HL-60 (cell line): ENCODE measurements at regions not wholly inside any gene's neighbourhood (a gene's known extent, or its start where the extent isn't known, plus 50 kb on each side); places are given as distances from the start of the nearest gene placed in this dataset.

Experiments
- DNase-seq, 2 experiments: peaks; one replicate each; pipeline ENCODE4 v3.0.0-alpha.2; 2010 to 2020; ENCODE audit warnings: low read depth in 1 of 2, low spot score in 1 of 2
- H3K27ac ChIP-seq: fragments of 250-450 bp; sonication (Bioruptor Pico); replicated peaks from 2 replicates; pipeline ENCODE4 v1.5.1; 2020; ENCODE audit warnings: mild to moderate bottlenecking, moderate library complexity
- H3K27me3 ChIP-seq: fragments of 250-450 bp; sonication (Bioruptor Pico); 2 replicates; pipeline ENCODE4 v1.5.1; 2021; ENCODE audit warnings: mild to moderate bottlenecking, moderate library complexity; ENCODE audit not compliant: insufficient read depth, poor library complexity, severe bottlenecking
- H3K4me3 ChIP-seq: replicated peaks from 2 replicates; pipeline ENCODE4 v1.5.1; 2011; ENCODE audit warnings: mild to moderate bottlenecking, control low read depth, low read length; ENCODE audit not compliant: insufficient read depth
- CTCF ChIP-seq: IDR thresholded peaks from one replicate; pipeline ENCODE4 v1.5.1; 2011; ENCODE audit warnings: low read length, control low read depth, inconsistent platforms; ENCODE audit not compliant: insufficient read depth
- GABPA ChIP-seq: IDR thresholded peaks from 2 replicates; pipeline ENCODE4 v1.6.1; 2012; ENCODE audit warnings: low read depth
- POLR2AphosphoS5 ChIP-seq: IDR thresholded peaks from 2 replicates; pipeline ENCODE4 v1.6.1; 2012; ENCODE audit warnings: low read depth
- REST ChIP-seq: IDR thresholded peaks from 2 replicates; pipeline ENCODE4 v1.6.1; 2012; ENCODE audit warnings: low read depth; ENCODE audit not compliant: insufficient replicate concordance
- SPI1 ChIP-seq: IDR thresholded peaks from 2 replicates; pipeline ENCODE4 v1.6.1; 2012; ENCODE audit warnings: low read depth, mild to moderate bottlenecking, borderline replicate concordance

DNA sequence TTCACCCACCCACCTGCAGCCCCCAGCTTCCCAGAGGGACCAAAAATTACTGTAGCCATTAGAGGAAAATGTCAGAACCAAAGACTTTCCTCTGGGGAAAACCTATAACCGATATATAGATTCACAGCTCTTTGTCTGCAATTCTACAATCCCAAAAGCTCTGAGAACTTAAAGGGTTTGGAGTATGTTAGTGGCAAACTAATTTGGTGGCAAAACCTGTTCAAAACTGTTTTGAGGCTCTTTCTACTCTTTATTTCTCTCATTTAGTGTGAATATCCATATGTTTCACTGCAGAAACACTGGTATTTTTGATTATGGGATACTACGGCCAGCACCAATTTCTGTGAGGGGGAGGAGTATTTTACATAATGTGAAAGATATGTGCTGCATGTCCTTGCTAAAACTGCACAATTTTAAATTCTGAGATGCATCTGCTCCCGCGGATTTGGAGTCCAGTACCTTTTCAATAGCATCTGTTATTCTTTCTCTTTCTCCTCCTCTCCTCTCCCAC, 87.5 kb upstream of the MTNR1B start:
- TF ChIP-seq REST = no peak
- TF ChIP-seq POLR2AphosphoS5 = no peak
- no peak for TF ChIP-seq SPI1
- no peak for TF ChIP-seq CTCF
- TF ChIP-seq GABPA = no peak
- no peak overlapping the region for H3K27ac ChIP-seq
- DNase-seq = no peak
- H3K4me3 ChIP-seq = no peak overlapping the region
- H3K27me3 ChIP-seq = peaks cover 3% of the 10 kb centered on the region

DNA sequence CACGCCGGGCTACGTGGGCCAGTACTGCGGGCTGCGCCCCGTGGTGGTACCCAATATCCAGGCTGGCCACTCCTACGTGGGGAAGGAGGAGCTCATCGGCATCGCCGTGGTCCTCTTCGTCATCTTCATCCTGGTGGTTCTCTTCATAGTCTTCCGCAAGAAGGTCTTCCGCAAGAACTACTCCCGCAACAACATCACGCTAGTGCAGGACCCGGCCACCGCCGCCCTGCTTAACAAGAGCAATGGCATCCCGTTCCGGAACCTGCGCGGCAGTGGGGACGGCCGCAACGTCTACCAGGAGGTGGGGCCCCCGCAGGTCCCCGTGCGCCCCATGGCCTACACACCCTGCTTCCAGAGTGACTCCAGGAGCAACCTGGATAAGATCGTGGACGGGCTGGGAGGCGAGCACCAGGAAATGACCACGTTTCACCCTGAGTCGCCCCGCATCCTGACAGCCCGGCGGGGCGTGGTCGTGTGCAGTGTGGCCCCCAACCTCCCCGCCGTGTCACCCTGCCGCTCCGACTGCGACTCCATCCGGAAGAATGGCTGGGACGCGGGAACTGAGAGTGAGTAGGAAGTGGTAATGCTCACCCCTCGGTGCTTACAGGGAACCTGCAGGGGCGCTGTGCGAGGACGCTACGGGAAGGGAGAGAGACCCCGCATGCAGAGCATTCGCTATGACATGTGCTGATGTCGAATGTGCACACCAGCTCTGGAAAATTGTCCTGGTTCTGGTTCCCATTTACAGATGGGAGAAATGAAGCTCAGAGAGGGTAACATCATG, 86.4 kb upstream of the MTNR1B start:
- H3K4me3 ChIP-seq = no peak overlapping the region
- H3K27me3 ChIP-seq = peaks cover 3% of the 10 kb centered on the region
- no peak for TF ChIP-seq POLR2AphosphoS5
- no peak for TF ChIP-seq REST
- TF ChIP-seq SPI1 = no peak
- no peak for TF ChIP-seq CTCF
- no peak for TF ChIP-seq GABPA
- no peak for DNase-seq
- no peak overlapping the region for H3K27ac ChIP-seq

DNA sequence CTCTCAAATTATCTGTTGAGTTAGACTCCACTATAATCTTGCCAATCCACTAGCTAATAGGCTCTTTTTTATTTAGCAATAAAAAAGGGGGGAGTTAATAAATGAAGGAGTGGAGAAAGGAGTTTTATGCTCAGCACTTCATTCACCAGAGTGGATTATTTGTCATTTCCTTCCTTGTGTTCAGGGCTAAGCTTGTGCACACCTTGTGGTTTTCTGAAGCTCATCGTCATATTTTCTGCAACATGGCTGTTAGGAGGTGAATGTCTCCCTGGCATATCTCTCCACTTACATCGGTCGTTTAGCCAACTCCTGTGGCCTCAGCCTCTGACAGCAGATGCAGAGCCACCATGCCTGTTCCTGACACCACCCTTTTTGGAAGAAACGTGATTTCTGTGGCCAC, 83.9 kb upstream of the MTNR1B start:
- H3K27me3 ChIP-seq = no peaks in the 10 kb centered on the region
- no peak for DNase-seq
- no peak overlapping the region for H3K27ac ChIP-seq
- TF ChIP-seq CTCF = no peak
- TF ChIP-seq REST = no peak
- no peak for TF ChIP-seq POLR2AphosphoS5
- TF ChIP-seq GABPA = no peak
- TF ChIP-seq SPI1 = no peak
- no peak overlapping the region for H3K4me3 ChIP-seq
